ENCODE measurements at regions not wholly inside any gene's neighbourhood (a gene's known extent, or its start where the extent isn't known, plus 50 kb on each side); places are given as distances from the start of the nearest gene placed in this dataset.

DNA sequence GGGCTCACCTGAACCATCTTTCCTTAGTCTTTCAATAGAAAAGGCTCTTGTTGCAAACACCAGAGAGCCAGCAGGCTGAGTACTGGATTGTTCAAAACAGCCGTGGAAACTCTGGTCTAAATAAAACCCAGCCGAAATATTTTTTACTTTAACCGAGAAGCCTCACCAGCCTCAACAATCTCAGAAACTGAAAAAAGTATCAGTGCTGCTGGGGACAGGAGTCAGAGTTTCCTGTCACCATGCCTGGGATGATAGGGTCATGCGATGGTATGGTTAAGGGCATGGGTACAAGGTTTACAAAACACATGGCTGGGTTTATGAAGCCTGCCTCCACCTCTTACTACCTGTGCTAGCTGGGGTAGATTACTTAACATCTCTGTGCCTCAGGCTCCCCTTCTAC, 55.3 kb upstream of the FZD7 start:
- TF ChIP-seq, protein P1, sequence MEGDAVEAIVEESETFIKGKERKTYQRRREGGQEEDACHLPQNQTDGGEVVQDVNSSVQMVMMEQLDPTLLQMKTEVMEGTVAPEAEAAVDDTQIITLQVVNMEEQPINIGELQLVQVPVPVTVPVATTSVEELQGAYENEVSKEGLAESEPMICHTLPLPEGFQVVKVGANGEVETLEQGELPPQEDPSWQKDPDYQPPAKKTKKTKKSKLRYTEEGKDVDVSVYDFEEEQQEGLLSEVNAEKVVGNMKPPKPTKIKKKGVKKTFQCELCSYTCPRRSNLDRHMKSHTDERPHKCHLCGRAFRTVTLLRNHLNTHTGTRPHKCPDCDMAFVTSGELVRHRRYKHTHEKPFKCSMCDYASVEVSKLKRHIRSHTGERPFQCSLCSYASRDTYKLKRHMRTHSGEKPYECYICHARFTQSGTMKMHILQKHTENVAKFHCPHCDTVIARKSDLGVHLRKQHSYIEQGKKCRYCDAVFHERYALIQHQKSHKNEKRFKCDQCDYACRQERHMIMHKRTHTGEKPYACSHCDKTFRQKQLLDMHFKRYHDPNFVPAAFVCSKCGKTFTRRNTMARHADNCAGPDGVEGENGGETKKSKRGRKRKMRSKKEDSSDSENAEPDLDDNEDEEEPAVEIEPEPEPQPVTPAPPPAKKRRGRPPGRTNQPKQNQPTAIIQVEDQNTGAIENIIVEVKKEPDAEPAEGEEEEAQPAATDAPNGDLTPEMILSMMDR (IDR thresholded peaks at IDR 0.05; ENCODE audit: insufficient read depth, low read depth, low read length) = no peak
- TF ChIP-seq EZH2 (IDR thresholded peaks at IDR 0.05; ENCODE audit: insufficient read depth, low read length) = no peak

All from astrocyte (in vitro differentiated cells and primary cell).